ENCODE measurements at regions not wholly inside any gene's neighbourhood (a gene's known extent, or its start where the extent isn't known, plus 50 kb on each side); places are given as distances from the start of the nearest gene placed in this dataset.

- Histone ChIP-seq H3K36me3 (ENCODE audit: control insufficient read depth, insufficient read depth, low read length) (no peaks in the 10 kb centered on the region), H3K4me3 (no peak overlapping the region), H2AFZ (ENCODE audit: low read depth, low read length) (no peak overlapping the region), H3K79me2 (ENCODE audit: control insufficient read depth, insufficient read depth, low read length) (no peaks in the 10 kb centered on the region), H3K9me3 (replicated peaks; ENCODE audit: control insufficient read depth, insufficient read depth, low read depth, low read length) (no peaks in the 10 kb centered on the region), H3K4me2 (ENCODE audit: insufficient read depth, low read length) (no peak overlapping the region), H3K4me1 (replicated peaks in 1 of 2; ENCODE audit: control insufficient read depth in 2 of 2, insufficient read depth in 2 of 2, low read length in 2 of 2) (no peaks in the 10 kb centered on the region), H3K27me3 (ENCODE audit: control insufficient read depth in 2 of 2, insufficient read depth in 2 of 2, low read length in 2 of 2) (no peaks in the 10 kb centered on the region), H3K9me1 (ENCODE audit: control insufficient read depth, insufficient read depth, low read length) (no peaks in the 10 kb centered on the region), H3K27ac (ENCODE audit: extremely low read depth, low read depth, low read length) (no peak overlapping the region), H4K20me1 (replicated peaks; ENCODE audit: control insufficient read depth, insufficient read depth, low read length) (no peaks in the 10 kb centered on the region), H3K9ac (ENCODE audit: insufficient read depth in 1 of 2, low read depth in 2 of 2, low read length in 2 of 2) (no peak overlapping the region)
- ATAC-seq (no peak), DNase-seq (ENCODE audit: extremely low read depth in 1 of 4, low spot score in 3 of 4) (no peak), FAIRE-seq (no peak)
- POLR2A ChIA-PET = no interaction called here
- intact Hi-C loops (cut with micrococcal nuclease) (no loop called here), in situ Hi-C loops (cut with MboI) (no loop called here)
- TF ChIP-seq FOXJ2 (tag; IDR thresholded peaks at IDR 0.05) (no peak), PREB (CRISPR knock-in tag; IDR thresholded peaks at IDR 0.05) (no peak), CEBPB (tag; IDR thresholded peaks at IDR 0.05) (peak; percentile 63), CBX8 (IDR thresholded peaks at IDR 0.05; ENCODE audit: borderline replicate concordance, extremely low read depth, low read depth, low read length, poor library complexity, severe bottlenecking) (no peak), TCF3 (CRISPR knock-in tag; IDR thresholded peaks at IDR 0.05) (no peak), CEBPG (CRISPR knock-in tag; IDR thresholded peaks at IDR 0.05) (no peak), CEBPG (tag; conservative IDR thresholded peaks at IDR 0.05 in 1 of 2, IDR thresholded peaks at IDR 0.05 in 1 of 2) (peak; percentile 30 to 39; a peak in 3 of 4 replicates), PPARD (CRISPR knock-in tag; IDR thresholded peaks at IDR 0.05) (no peak), NFE2 (IDR thresholded peaks at IDR 0.05; ENCODE audit: low read depth) (no peak)
- 11% methylated on average over 2 of the region's 2 CpGs for WGBS (ENCODE audit: insufficient coverage, low coverage, missing lambda C conversion rate)
- BruUV-seq (replicated peaks) = no TSS peak
- CTCF ChIA-PET (ENCODE audit: low intra/inter-chr PET ratio) = no interaction called here
Observed at GRCh38 chrX:124573468-124573867, 227.1 kb downstream of the SH2D1A start.

Measured in K562 (cell line).